ENCODE measurements at regions not wholly inside any gene's neighbourhood (a gene's known extent, or its start where the extent isn't known, plus 50 kb on each side); places are given as distances from the start of the nearest gene placed in this dataset.

- TF ChIP-seq TAF1 (IDR thresholded peaks at IDR 0.05; ENCODE audit: low read depth), result no peak
- no peak for TF ChIP-seq REST (IDR thresholded peaks at IDR 0.05; ENCODE audit: low read depth)
These were observed 206.7 kb downstream of the LACC1 start for GRCh38 chr13:44086389-44086788.
